SK-N-MC (cell line): ENCODE measurements at regions not wholly inside any gene's neighbourhood (a gene's known extent, or its start where the extent isn't known, plus 50 kb on each side); places are given as distances from the start of the nearest gene placed in this dataset.

Experiments
- EZH2 ChIP-seq: fragments of 200-600 bp; sonication (generic); IDR thresholded peaks from one replicate; pipeline ENCODE4 v1.6.1; 2017; ENCODE audit warnings: antibody characterized with exemption
- FOXP2 ChIP-seq: optimal IDR thresholded peaks from 2 replicates; pipeline ENCODE3; 2011; ENCODE audit warnings: mild to moderate bottlenecking, moderate library complexity; ENCODE audit not compliant: insufficient read depth; ENCODE audit errors: extremely low read length, control extremely low read depth
- POLR2AphosphoS5 ChIP-seq: IDR thresholded peaks from 2 replicates; pipeline ENCODE4 v1.6.1; 2012; ENCODE audit warnings: mild to moderate bottlenecking, low read depth, low read length, borderline replicate concordance

DNA sequence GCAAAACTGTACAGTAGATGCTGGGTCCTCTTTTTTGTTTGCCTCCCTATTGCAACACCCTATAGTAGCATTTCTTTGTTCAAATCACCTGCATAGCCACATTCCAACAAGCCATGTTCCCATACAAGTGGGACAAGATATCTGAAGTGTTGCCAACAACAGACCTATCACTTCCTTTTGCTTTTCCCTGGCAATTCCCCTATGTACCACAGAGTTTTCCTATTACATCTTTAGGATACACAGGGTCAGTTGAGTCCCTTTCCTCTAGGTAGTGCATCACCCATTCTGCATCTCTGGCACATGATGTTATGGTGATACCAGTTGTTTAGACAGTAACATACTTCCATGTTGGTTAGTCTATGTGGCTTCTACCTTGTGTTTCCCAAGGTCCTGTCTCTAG is 125.1 kb upstream of the FBXL7 start:
- TF ChIP-seq POLR2AphosphoS5, result no peak
- TF ChIP-seq EZH2, result no peak
- no peak for TF ChIP-seq FOXP2
